Liver (tissue), 3 donors: ENCODE measurements at regions not wholly inside any gene's neighbourhood (a gene's known extent, or its start where the extent isn't known, plus 50 kb on each side); places are given as distances from the start of the nearest gene placed in this dataset.

ENCODE experiments used
- EGR1 ChIP-seq, 2 donors: IDR thresholded peaks; 2 replicates each; pipeline ENCODE4 v1.6.1; 2016 to 2018; ENCODE audit warnings: antibody characterized with exemption in 2 of 2, low read depth in 2 of 2
- TF ChIP-seq, protein P1 (sequence below): fragments of 150-350 bp; IDR thresholded peaks from 2 replicates; pipeline ENCODE4 v1.5.1; 2017; ENCODE audit warnings: improper control_type of control experiment, low read depth, low read length; ENCODE audit not compliant: missing input control
- donor health status: healthy.
- donor health status: healthy.

- TF ChIP-seq EGR1 (IDR thresholded peaks at IDR 0.05; ENCODE audit: low read depth in 2 of 2): no peak
- TF ChIP-seq, protein P1, sequence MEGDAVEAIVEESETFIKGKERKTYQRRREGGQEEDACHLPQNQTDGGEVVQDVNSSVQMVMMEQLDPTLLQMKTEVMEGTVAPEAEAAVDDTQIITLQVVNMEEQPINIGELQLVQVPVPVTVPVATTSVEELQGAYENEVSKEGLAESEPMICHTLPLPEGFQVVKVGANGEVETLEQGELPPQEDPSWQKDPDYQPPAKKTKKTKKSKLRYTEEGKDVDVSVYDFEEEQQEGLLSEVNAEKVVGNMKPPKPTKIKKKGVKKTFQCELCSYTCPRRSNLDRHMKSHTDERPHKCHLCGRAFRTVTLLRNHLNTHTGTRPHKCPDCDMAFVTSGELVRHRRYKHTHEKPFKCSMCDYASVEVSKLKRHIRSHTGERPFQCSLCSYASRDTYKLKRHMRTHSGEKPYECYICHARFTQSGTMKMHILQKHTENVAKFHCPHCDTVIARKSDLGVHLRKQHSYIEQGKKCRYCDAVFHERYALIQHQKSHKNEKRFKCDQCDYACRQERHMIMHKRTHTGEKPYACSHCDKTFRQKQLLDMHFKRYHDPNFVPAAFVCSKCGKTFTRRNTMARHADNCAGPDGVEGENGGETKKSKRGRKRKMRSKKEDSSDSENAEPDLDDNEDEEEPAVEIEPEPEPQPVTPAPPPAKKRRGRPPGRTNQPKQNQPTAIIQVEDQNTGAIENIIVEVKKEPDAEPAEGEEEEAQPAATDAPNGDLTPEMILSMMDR: no peak
Measured at GRCh38 chr18:56319953-56320352, 318.4 kb downstream of the TXNL1 start.
